ENCODE measurements at regions not wholly inside any gene's neighbourhood (a gene's known extent, or its start where the extent isn't known, plus 50 kb on each side); places are given as distances from the start of the nearest gene placed in this dataset.

DNA sequence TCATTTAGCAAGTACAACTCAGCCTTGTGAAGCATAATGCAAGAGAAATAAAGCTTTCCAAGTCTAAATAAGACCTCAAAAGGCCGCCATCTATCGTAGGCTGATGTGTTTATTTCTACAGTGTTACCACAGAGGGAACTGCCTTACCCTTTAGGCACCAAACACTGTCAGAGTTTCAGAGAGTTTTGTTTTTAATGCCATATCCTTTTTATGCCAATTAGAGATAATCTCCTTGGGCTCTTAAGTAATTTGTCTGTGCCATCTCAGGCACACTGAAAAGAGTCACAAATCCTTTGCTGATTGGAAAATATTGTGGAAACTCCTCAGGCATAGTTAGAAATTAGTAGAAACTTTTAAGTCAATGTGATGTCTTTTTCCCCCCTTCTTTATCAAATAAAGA, 797.1 kb downstream of the SLC4A3 start:
- intact Hi-C loops (cut with DNase I) = no loop called here

GRCh38 chr2:220432645-220433044, 805.2 kb downstream of the SLC4A3 start:
- WGBS, 2 donors = 61 to 77% methylated on average over 2 of the region's 2 CpGs
- no peaks in the 10 kb centered on the region for H3K4me1 ChIP-seq
- H3K27ac ChIP-seq = no peak overlapping the region
- H3K27me3 ChIP-seq = no peaks in the 10 kb centered on the region
- intact Hi-C loops (cut with DNase I) = no loop called here
- ATAC-seq = no peak
- H3K4me3 ChIP-seq = no peak overlapping the region
- TF ChIP-seq CTCF (IDR thresholded peaks at IDR 0.05) = no peak
- no peak for DNase-seq
- no peaks in the 10 kb centered on the region for H3K36me3 ChIP-seq
- H3K9me3 ChIP-seq = no peaks in the 10 kb centered on the region
- FAIRE-seq = no peak

More for the DNA sequence above, 797.1 kb downstream of the SLC4A3 start:
- DNase-seq = no peak
- no peaks in the 10 kb centered on the region for H3K4me1 ChIP-seq
- ATAC-seq = no peak
- H3K36me3 ChIP-seq = no peaks in the 10 kb centered on the region
- no peaks in the 10 kb centered on the region for H3K9me3 ChIP-seq
- no peak overlapping the region for H3K4me3 ChIP-seq
- no peak for FAIRE-seq
- no peak overlapping the region for H3K27ac ChIP-seq
- 80% methylated on average over 2 of the region's 2 CpGs for WGBS, 2 donors
- TF ChIP-seq CTCF (IDR thresholded peaks at IDR 0.05) = no peak
- H3K27me3 ChIP-seq = no peaks in the 10 kb centered on the region

DNA sequence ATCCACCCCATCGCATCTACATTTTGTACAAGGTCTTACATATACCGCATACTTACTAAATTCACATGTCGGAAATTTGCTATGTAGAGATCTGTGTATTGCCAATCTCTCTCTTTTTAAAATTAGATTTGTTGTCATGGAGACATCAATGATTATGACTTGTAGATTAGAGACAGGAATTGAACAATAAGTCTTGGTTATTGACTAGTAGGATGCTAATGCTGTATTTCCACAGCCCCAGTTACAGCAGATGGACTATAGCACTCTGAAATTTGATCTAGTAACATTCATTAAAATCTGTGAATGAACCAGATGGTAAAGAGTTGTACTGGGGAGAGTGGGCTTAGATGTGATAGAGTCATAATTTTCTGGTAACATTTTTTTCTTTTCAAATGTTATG, 805.7 kb downstream of the SLC4A3 start:
- Histone ChIP-seq H3K27ac (no peak overlapping the region), H3K4me1 (no peaks in the 10 kb centered on the region)

GRCh38 chr2:220434385-220434784, 807.0 kb downstream of the SLC4A3 start:
- intact Hi-C loops (cut with DNase I) = no loop called here
- Histone ChIP-seq H3K9me3 (no peaks in the 10 kb centered on the region), H3K36me3 (no peaks in the 10 kb centered on the region), H3K4me3 (no peak overlapping the region), H3K4me1 (no peaks in the 10 kb centered on the region), H3K27ac (no peak overlapping the region), H3K27me3 (no peaks in the 10 kb centered on the region)
- no peak for ATAC-seq
- no peak for DNase-seq
- FAIRE-seq = no peak
- WGBS, 2 donors = 84 to 85% methylated on average over 2 of the region's 2 CpGs
- TF ChIP-seq CTCF (IDR thresholded peaks at IDR 0.05) = no peak

More for the DNA sequence above, 805.7 kb downstream of the SLC4A3 start:
- intact Hi-C loops (cut with DNase I) = no loop called here
- Histone ChIP-seq H3K9me3 (no peaks in the 10 kb centered on the region), H3K27me3 (no peaks in the 10 kb centered on the region), H3K4me3 (no peak overlapping the region), H3K36me3 (no peaks in the 10 kb centered on the region)
- no peak for TF ChIP-seq CTCF (IDR thresholded peaks at IDR 0.05)
- ATAC-seq (no peak), FAIRE-seq (no peak), DNase-seq (no peak)
- WGBS, 2 donors = 97% methylated on average over 3 of the region's 3 CpGs

DNA sequence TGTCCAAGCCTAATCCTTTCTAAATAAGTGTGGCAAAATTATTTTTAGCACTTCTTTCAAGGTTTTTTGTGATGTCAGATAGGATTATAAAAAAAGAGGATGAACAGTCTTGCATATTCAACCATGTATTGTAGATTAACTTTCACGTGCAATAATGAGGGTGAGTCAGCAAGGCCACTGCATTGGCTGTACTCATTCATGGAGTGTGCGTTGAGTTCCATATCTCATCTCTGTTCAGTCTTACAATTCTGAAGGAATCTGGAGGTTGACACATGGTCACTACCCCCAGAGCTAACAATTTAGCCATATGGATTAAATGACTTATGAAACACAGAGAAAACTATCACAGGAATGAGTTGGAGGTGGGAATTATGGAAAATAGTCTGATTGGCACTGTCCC, 810.5 kb downstream of the SLC4A3 start:
- Histone ChIP-seq H3K4me1 (no peaks in the 10 kb centered on the region), H3K36me3 (no peaks in the 10 kb centered on the region), H3K27me3 (no peaks in the 10 kb centered on the region), H3K27ac (no peak overlapping the region), H3K9me3 (no peaks in the 10 kb centered on the region), H3K4me3 (no peak overlapping the region)
- DNase-seq (no peak), ATAC-seq (no peak), FAIRE-seq (no peak)
- no peak for TF ChIP-seq CTCF (IDR thresholded peaks at IDR 0.05)
- intact Hi-C loops (cut with DNase I) = no loop called here
- 77 to 85% methylated on average over 2 of the region's 2 CpGs for WGBS, 2 donors

Data from pancreas (tissue), 10 donors.